ENCODE measurements at regions not wholly inside any gene's neighbourhood (a gene's known extent, or its start where the extent isn't known, plus 50 kb on each side); places are given as distances from the start of the nearest gene placed in this dataset.

DNA sequence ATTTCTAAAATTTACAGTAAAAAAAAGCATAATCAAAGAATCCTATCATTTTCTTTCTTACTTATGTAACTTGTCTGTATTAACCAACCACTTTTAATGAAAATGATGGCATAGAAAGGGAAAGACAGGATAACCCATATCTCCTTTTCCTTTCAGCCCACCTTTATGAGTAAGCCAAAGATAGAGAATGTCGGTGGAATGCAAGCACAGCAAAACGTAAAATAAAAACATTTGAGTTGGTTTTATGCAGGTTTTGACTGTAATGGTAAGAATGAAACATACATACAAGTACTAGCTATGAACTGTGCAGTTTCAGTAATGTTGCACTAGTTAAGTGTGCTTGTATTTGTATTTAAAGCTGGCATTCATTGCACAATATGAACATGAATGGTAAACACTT is 360.3 kb downstream of the FOXG1 start:
- TF ChIP-seq, protein P1, sequence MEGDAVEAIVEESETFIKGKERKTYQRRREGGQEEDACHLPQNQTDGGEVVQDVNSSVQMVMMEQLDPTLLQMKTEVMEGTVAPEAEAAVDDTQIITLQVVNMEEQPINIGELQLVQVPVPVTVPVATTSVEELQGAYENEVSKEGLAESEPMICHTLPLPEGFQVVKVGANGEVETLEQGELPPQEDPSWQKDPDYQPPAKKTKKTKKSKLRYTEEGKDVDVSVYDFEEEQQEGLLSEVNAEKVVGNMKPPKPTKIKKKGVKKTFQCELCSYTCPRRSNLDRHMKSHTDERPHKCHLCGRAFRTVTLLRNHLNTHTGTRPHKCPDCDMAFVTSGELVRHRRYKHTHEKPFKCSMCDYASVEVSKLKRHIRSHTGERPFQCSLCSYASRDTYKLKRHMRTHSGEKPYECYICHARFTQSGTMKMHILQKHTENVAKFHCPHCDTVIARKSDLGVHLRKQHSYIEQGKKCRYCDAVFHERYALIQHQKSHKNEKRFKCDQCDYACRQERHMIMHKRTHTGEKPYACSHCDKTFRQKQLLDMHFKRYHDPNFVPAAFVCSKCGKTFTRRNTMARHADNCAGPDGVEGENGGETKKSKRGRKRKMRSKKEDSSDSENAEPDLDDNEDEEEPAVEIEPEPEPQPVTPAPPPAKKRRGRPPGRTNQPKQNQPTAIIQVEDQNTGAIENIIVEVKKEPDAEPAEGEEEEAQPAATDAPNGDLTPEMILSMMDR (IDR thresholded peaks at IDR 0.05), result no peak
- TF ChIP-seq POLR2A (IDR thresholded peaks at IDR 0.05), result no peak
